HG02571 (cell line): ENCODE measurements at regions not wholly inside any gene's neighbourhood (a gene's known extent, or its start where the extent isn't known, plus 50 kb on each side); places are given as distances from the start of the nearest gene placed in this dataset.
"Not testable (repeated sequence)": the region's sequence is repeated elsewhere in the genome, so short reads cannot be mapped to it uniquely, and the experiment has no call there.

Source experiments
- ATAC-seq: cut with Tn5 transposase; IDR thresholded peaks from one replicate; pipeline ENCODE4 v1.9.1; 2021; ENCODE audit warnings: mild to moderate bottlenecking, moderate library complexity; ENCODE audit not compliant: unreplicated experiment

DNA sequence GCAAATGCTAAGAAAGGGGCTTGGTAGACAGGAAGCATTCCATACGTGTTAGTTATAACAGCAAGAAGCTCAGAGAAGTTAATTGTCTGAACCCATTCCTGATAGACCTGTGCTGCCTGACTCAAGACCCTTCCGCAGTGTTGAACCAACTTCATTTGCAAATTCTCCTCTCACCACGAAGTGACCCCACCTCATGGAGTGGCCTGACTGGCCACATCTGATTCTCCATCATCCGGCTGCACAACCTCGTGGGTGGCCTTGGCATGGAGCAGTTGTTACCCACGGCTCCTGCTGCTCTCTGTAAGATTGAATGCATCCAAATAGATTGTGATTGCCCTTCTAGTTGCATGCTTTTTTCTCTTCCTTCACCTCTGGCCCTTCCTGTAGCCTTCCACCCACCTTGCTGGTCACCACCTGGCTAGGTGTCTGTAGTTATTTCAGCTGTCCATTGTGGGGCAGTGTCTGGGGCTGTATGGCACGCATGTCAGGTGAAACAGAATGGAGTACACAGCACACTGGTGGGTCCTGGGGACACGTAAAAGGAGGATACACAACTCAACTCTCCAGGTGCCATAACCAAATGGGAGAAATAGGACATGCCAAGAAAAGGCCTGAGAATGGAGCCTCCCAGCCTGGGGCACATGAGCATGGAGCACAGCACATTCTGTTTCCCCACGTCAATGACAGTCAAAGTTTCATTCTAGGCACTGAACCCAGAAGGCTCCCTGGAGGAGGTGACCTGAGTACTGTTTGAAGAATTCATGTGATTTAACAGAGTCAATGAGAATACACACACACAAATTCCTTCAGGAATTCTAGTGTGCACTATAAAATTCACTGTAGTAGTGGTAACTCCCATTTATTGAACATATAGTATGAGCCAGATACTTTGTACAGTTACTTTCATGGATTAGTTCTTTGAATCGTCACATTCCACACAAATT lies 70.5 kb upstream of the PTCH1 start:
- ATAC-seq: no peak

- ATAC-seq: no peak
Observed at GRCh38 chr9:95586326-95586725, 69.6 kb upstream of the PTCH1 start.

DNA sequence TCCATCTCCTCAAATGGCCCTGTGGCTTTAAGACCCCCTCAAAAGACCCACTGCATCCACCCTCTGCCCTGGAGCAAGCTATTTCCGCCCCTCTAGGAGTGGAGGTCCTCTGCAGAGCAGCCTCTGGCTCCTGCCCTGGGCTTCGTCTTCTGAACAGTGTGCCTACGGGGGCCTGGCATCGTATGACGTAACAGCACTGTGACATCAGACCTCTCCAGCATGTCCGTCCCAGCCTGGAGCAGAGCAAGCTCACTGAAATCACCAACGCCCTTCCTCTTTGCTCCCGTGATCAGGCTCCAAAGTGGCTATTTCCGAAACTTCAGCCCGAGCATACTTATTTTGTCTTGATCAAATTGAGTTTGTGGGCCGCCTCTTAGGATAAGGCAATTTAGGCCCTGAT lies 69.1 kb upstream of the PTCH1 start:
- no peak for ATAC-seq

DNA sequence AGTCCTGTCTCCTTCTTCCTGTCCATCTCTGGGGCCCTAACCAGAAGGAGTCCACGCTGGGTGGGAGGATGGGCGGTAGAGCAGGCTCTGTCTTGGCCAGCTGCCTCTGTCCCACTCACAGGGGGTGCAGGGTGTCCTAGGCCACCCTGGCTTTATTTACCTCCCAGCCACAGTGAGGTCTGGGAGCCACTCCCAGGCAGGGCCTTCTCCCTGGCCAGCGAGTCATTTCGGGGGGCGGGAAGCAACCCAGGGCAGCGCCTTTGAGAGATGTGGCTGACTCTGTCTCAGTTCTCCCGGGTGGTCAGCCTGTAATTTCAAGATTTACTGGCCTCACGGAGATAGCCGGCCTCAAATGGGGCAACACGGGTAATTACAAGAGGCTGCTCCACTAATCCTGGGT lies 67.4 kb upstream of the PTCH1 start:
- ATAC-seq: no peak

DNA sequence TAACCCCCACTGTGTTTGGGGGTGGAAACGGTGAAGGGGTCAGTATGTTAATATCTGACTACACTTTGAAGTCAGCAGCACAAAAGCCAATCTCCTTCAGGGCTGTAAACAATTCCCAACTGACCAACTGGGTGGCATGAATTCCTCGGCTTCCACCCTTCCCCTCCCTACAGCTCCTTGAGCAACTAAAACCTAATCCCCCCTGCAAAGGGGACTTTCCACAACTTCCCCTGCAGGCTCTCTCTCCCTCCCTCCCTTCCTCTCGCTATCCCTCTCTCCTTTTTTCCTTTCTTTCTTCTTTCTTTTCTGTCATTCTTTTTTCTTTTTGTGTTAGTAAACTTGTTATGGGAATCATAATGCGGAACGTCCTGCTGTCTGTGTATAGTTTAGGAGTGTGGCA lies 65.1 kb upstream of the PTCH1 start:
- no peak for ATAC-seq

DNA sequence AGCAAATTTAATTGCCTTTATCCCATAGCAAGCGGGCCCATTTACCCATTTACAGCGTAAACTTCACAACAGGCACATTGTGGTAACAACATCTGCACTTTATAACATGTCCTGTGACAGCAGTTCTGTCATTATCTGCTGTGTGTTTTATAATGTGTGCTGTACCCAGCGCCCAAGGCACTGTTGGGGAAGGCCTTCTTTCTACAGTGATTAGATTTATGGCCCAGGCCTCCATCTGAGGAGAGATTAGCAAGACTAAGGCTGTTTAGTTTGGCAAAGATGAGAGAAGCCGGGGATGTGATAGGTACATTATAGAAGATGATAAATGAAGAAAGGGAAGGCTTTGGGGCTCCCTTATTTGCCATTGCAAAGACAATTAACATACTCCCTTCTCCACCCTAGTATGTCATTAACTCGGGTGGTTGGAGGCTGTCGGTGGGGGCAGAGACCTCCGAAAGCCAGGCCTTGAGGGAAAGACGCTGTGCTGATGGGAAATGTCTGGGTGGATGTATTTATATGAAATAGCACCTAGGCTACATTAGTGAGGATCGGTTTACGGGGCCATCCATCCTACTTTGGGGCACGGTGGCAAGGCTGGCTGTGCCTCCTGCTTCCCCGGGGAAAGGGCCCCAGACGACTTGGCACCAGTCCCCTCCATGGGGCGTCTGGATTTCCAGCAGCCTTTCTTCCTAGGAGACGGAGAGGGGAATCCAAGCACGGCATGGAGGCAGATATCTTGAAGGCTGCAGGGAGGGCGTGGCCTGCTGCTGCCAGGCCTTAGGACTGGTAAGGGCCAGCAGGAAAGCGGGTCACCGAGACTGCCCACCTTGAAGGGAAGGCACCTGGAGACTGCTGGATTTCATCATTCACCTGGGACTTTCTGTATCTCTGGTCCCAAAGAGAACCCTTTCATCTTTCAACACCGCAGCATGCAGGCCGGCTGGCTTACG lies 64.3 kb upstream of the PTCH1 start:
- no peak for ATAC-seq

GRCh38 chr9:95574866-95575553 lies 58.2 kb upstream of the PTCH1 start:
- no peak for ATAC-seq

DNA sequence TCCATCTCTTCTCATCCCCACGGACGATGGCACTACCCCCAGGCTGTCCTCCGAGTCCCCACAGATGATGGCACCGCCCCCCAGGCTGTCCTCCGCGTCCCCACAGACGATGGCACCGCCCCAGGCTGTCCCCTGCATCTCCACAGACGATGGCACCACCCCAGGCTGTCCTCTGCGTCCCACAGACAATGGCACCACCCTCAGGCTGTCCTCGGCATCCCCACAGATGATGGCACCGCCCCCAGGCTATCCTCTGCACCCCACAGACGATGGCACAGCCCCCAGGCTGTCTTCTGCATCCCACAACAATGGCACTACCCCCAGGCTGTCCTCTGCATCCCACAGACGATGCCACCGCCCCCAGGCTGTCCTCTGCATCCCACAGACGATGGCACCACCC lies 57.4 kb upstream of the PTCH1 start:
- no peak for ATAC-seq

- ATAC-seq: no peak
Observed at GRCh38 chr9:95573463-95573862, 56.7 kb upstream of the PTCH1 start.

GRCh38 chr9:95572381-95573151 lies 55.8 kb upstream of the PTCH1 start:
- ATAC-seq: no peak

- ATAC-seq: no peak
Observed at GRCh38 chr9:95570646-95571045, 53.9 kb upstream of the PTCH1 start.

DNA sequence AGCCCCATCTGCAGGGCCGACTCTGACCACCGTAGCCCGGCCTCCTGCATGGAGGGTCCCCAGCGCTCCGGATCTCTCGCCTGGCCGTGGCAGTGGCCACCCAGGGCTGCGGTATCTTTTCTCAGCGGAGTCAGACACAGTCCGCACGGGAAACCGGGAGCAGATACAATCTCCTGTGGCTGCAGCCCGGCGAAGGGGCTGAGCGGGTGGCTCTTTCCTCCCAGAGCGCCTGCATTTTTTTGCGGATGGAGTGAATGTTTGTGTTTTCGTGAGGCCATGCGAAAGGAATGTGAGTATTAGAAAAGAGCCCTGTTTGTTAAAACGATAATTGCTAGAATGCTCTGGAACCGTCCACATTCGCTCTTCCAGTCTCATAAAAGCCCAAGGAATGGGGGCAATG lies 53.4 kb upstream of the PTCH1 start:
- ATAC-seq: no peak

DNA sequence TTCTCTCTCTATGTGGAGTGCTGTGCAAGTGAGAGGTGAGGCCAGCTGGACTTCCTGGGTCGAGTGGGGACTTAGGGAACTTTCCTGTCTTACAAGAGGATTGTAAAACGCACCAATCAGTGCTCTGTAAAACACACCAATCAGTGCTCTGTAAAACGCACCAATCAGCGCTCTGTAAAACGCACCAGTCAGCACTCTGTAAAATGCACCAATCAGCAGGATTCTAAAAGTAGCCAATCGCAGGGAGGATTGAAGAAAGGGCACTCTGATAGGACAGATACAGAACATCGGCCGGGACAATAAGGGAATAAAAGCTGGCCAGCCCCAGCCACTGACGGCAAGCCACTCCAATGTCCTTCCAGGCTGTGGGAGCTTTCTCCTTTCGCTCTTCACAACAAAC lies 52.0 kb upstream of the PTCH1 start:
- not testable (repeated sequence) for ATAC-seq
